Loucy (cell line): ENCODE measurements at regions not wholly inside any gene's neighbourhood (a gene's known extent, or its start where the extent isn't known, plus 50 kb on each side); places are given as distances from the start of the nearest gene placed in this dataset.

Experiments used
- EZH2phosphoT487 ChIP-seq: fragments of 200-600 bp; IDR thresholded peaks from 2 replicates; pipeline ENCODE4 v1.6.1; 2018; ENCODE audit warnings: antibody characterized with exemption, mild to moderate bottlenecking, moderate library complexity, borderline replicate concordance
- TF ChIP-seq, protein P1 (sequence below): fragments of 200-600 bp; sonication (generic); conservative IDR thresholded peaks from 2 replicates; pipeline ENCODE4 v1.5.1; 2014; ENCODE audit warnings: mild to moderate bottlenecking, antibody characterized with exemption, low read length

DNA sequence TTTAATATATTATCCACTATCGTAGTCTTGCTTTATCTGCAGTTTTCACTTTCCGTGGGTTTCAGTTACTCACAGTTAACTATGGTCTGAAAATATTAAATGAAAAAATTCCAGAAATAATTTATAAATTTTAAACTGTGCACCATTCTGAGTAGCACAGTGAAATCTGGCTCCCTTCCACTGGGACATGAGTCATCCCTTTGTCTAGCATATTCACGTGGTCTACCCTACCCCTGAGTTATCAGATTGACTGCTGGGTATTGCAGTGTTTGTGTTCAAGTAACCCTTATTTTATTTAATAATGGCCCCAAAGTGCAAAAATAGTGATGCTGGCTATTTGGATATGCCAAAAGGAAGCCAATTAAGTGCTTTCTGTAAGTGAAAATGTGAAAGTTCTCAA is 539.5 kb upstream of the AGTR1 start:
- TF ChIP-seq, protein P1, sequence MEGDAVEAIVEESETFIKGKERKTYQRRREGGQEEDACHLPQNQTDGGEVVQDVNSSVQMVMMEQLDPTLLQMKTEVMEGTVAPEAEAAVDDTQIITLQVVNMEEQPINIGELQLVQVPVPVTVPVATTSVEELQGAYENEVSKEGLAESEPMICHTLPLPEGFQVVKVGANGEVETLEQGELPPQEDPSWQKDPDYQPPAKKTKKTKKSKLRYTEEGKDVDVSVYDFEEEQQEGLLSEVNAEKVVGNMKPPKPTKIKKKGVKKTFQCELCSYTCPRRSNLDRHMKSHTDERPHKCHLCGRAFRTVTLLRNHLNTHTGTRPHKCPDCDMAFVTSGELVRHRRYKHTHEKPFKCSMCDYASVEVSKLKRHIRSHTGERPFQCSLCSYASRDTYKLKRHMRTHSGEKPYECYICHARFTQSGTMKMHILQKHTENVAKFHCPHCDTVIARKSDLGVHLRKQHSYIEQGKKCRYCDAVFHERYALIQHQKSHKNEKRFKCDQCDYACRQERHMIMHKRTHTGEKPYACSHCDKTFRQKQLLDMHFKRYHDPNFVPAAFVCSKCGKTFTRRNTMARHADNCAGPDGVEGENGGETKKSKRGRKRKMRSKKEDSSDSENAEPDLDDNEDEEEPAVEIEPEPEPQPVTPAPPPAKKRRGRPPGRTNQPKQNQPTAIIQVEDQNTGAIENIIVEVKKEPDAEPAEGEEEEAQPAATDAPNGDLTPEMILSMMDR = no peak
- TF ChIP-seq EZH2phosphoT487 = no peak
